Suprapubic skin (tissue), 4 donors: ENCODE measurements at regions not wholly inside any gene's neighbourhood (a gene's known extent, or its start where the extent isn't known, plus 50 kb on each side); places are given as distances from the start of the nearest gene placed in this dataset.

Source experiments
- CTCF ChIP-seq, 2 donors: fragments of 200-600 bp in 1 of 2; fragments of 450-650 bp in 1 of 2; sonication (generic) in 1 of 2; IDR thresholded peaks; one replicate each; pipeline ENCODE4 v1.5.1; 2016 to 2019; ENCODE audit warnings: antibody characterized with exemption in 2 of 2, mild to moderate bottlenecking in 1 of 2, moderate library complexity in 1 of 2
- POLR2A ChIP-seq, 2 donors: fragments of 450-650 bp; IDR thresholded peaks; one replicate each; pipeline ENCODE4 v1.6.1; 2017; ENCODE audit warnings: antibody characterized with exemption in 2 of 2, mild to moderate bottlenecking in 2 of 2, moderate library complexity in 2 of 2
- POLR2AphosphoS5 ChIP-seq, 3 donors: sonication (generic); formaldehyde crosslinking; IDR thresholded peaks; one replicate each; pipeline ENCODE4 v1.6.1; 2017; ENCODE audit warnings: antibody characterized with exemption in 3 of 3

GRCh38 chrX:26925088-26925487 lies 538.1 kb downstream of the PPP4R3C start:
- TF ChIP-seq CTCF (IDR thresholded peaks at IDR 0.05) = no peak
- TF ChIP-seq POLR2AphosphoS5 (IDR thresholded peaks at IDR 0.05) = no peak
- no peak for TF ChIP-seq POLR2A (IDR thresholded peaks at IDR 0.05)
